H9 (cell line): ENCODE measurements at regions not wholly inside any gene's neighbourhood (a gene's known extent, or its start where the extent isn't known, plus 50 kb on each side); places are given as distances from the start of the nearest gene placed in this dataset.
"Not testable (repeated sequence)": the region's sequence is repeated elsewhere in the genome, so short reads cannot be mapped to it uniquely, and the experiment has no call there.

ENCODE experiments used
- DNase-seq: peaks from one replicate; pipeline ENCODE4 v3.0.0-alpha.2; 2017
- H2AFZ ChIP-seq: one replicate; pipeline ENCODE4 v1.6.1; 2013; ENCODE audit warnings: mild to moderate bottlenecking, low read length, control low read depth, moderate library complexity
- H2AK5ac ChIP-seq: 2 replicates; pipeline ENCODE4 v1.6.1; 2013; ENCODE audit warnings: low read length, control low read depth, mixed read lengths; ENCODE audit not compliant: insufficient read length
- H2BK120ac ChIP-seq: one replicate; pipeline ENCODE4 v1.6.1; 2013; ENCODE audit warnings: low read depth, mild to moderate bottlenecking, low read length, control low read depth, inconsistent platforms; ENCODE audit not compliant: poor library complexity, severe bottlenecking
- H2BK12ac ChIP-seq: 2 replicates; pipeline ENCODE4 v1.6.1; 2013; ENCODE audit warnings: low read length, control low read depth, mixed read lengths, low read depth; ENCODE audit not compliant: insufficient read length
- H2BK15ac ChIP-seq: 2 replicates; pipeline ENCODE4 v1.6.1; 2013; ENCODE audit warnings: low read depth, low read length, control low read depth
- H2BK20ac ChIP-seq: one replicate; pipeline ENCODE4 v1.6.1; 2013; ENCODE audit warnings: low read depth, mild to moderate bottlenecking, low read length, control low read depth, inconsistent platforms; ENCODE audit not compliant: poor library complexity, severe bottlenecking
- H2BK5ac ChIP-seq: 2 replicates; pipeline ENCODE4 v1.6.1; 2013; ENCODE audit warnings: low read length, control low read depth, mixed read lengths; ENCODE audit not compliant: insufficient read length
- H3K14ac ChIP-seq: 2 replicates; pipeline ENCODE4 v1.6.1; 2013; ENCODE audit warnings: low read length, control low read depth; ENCODE audit not compliant: insufficient read depth
- H3K18ac ChIP-seq: 2 replicates; pipeline ENCODE4 v1.6.1; 2013; ENCODE audit warnings: low read depth, mild to moderate bottlenecking, mixed read lengths, low read length, control low read depth; ENCODE audit not compliant: insufficient read length
- H3K23ac ChIP-seq: 2 replicates; pipeline ENCODE4 v1.6.1; 2013; ENCODE audit warnings: low read length, control low read depth, mixed read lengths, low read depth; ENCODE audit not compliant: insufficient read length
- H3K23me2 ChIP-seq: 2 replicates; pipeline ENCODE4 v1.6.1; 2013; ENCODE audit warnings: low read depth, mild to moderate bottlenecking, mixed read lengths, low read length, control low read depth; ENCODE audit not compliant: insufficient read length, poor library complexity, severe bottlenecking
- H3K27ac ChIP-seq: 2 replicates; pipeline ENCODE4 v1.5.1; 2013; ENCODE audit warnings: low read length, control low read depth, mixed read lengths, low read depth; ENCODE audit not compliant: insufficient read length
- H3K27me3 ChIP-seq: 2 replicates; pipeline ENCODE4 v1.6.1; 2013; ENCODE audit warnings: low read length, control low read depth, inconsistent platforms; ENCODE audit not compliant: insufficient read depth
- H3K4ac ChIP-seq: 2 replicates; pipeline ENCODE4 v1.6.1; 2013; ENCODE audit warnings: low read depth, mild to moderate bottlenecking, control low read depth, inconsistent platforms, low read length, moderate library complexity
- H3K4me1 ChIP-seq: 2 replicates; pipeline ENCODE4 v1.6.1; 2013; ENCODE audit warnings: low read length, control low read depth, inconsistent platforms; ENCODE audit not compliant: insufficient read depth
- H3K4me2 ChIP-seq: 2 replicates; pipeline ENCODE4 v1.6.1; 2013; ENCODE audit warnings: low read length, control low read depth, mixed read lengths; ENCODE audit not compliant: insufficient read length, insufficient read depth
- H3K56ac ChIP-seq: 2 replicates; pipeline ENCODE4 v1.6.1; 2013; ENCODE audit warnings: low read depth, mild to moderate bottlenecking, mixed read lengths, low read length, control low read depth; ENCODE audit not compliant: insufficient read length
- H3K79me1 ChIP-seq: 2 replicates; pipeline ENCODE4 v1.6.1; 2013; ENCODE audit warnings: low read depth, mild to moderate bottlenecking, moderate library complexity, low read length, control low read depth, inconsistent platforms; ENCODE audit not compliant: insufficient read depth, poor library complexity, severe bottlenecking
- H3K79me2 ChIP-seq: 2 replicates; pipeline ENCODE4 v1.6.1; 2013; ENCODE audit warnings: low read length, control low read depth, inconsistent platforms; ENCODE audit not compliant: insufficient read depth
- H3K9ac ChIP-seq: 2 replicates; pipeline ENCODE4 v1.6.1; 2013; ENCODE audit warnings: low read length, control low read depth, mixed read lengths; ENCODE audit not compliant: insufficient read length; ENCODE audit errors: extremely low read depth
- H3K9me3 ChIP-seq: one replicate; pipeline ENCODE4 v1.6.1; 2013; ENCODE audit warnings: low read depth, low read length, inconsistent platforms; ENCODE audit not compliant: control insufficient read depth
- H3T11ph ChIP-seq: one replicate; pipeline ENCODE4 v1.6.1; 2013; ENCODE audit warnings: mild to moderate bottlenecking, low read length, control low read depth, inconsistent platforms
- H4K20me1 ChIP-seq: one replicate; pipeline ENCODE4 v1.6.1; 2013; ENCODE audit not compliant: control insufficient read depth, insufficient read length, insufficient read depth
- H4K5ac ChIP-seq: 2 replicates; pipeline ENCODE4 v1.6.1; 2013; ENCODE audit warnings: low read depth, mild to moderate bottlenecking, mixed read lengths, low read length, control low read depth; ENCODE audit not compliant: insufficient read length
- H4K8ac ChIP-seq: replicated peaks from 2 replicates; pipeline ENCODE4 v1.6.1; 2013; ENCODE audit warnings: low read length, control low read depth, mixed read lengths, low read depth; ENCODE audit not compliant: insufficient read length
- H4K91ac ChIP-seq: 2 replicates; pipeline ENCODE4 v1.6.1; 2013; ENCODE audit warnings: low read depth, mild to moderate bottlenecking, moderate library complexity, mixed read lengths, low read length, control low read depth; ENCODE audit not compliant: insufficient read length
- H3K27ac Mint-ChIP-seq, 3 experiments: 2 replicates in 2 of 3; 3 replicates in 1 of 3; pipeline ENCODE4 v1.8.0; 2020 to 2021; ENCODE audit warnings: mixed read lengths in 3 of 3, mild to moderate bottlenecking in 1 of 3, moderate library complexity in 1 of 3
- H3K27me3 Mint-ChIP-seq: 2 replicates; pipeline ENCODE4 v1.8.0; 2021; ENCODE audit warnings: low read depth, mild to moderate bottlenecking, moderate library complexity, mixed read lengths
- H3K36me3 Mint-ChIP-seq, 3 experiments: 2 replicates in 2 of 3; 3 replicates in 1 of 3; pipeline ENCODE4 v1.8.0; 2020 to 2021; ENCODE audit warnings: low read depth in 3 of 3, mixed read lengths in 3 of 3; ENCODE audit not compliant: insufficient read depth in 1 of 3
- H3K4me1 Mint-ChIP-seq, 2 experiments: 2 replicates each; pipeline ENCODE4 v1.8.0; 2020; ENCODE audit warnings: mixed read lengths in 2 of 2
- H3K4me3 Mint-ChIP-seq, 2 experiments: 2 replicates in 1 of 2; 3 replicates in 1 of 2; pipeline ENCODE4 v1.8.0; 2020 to 2021; ENCODE audit warnings: mild to moderate bottlenecking in 2 of 2, mixed read lengths in 2 of 2, moderate library complexity in 1 of 2
- H3K9me3 Mint-ChIP-seq, 2 experiments: 2 replicates in 1 of 2; 3 replicates in 1 of 2; pipeline ENCODE4 v1.8.0; 2020; ENCODE audit warnings: mild to moderate bottlenecking in 2 of 2, mixed read lengths in 2 of 2, moderate library complexity in 1 of 2
- WGBS: extraction: QIAGEN DNeasy Blood & Tissue Kit; methylation state at CpG from one replicate; pipeline ENCODE4 v1.1.7; 2013; ENCODE audit warnings: missing lambda C conversion rate, low lambda C conversion rate, mixed read lengths; ENCODE audit not compliant: insufficient read length; ENCODE audit errors: extremely low coverage; 5-methylcytosine and 5-hydroxymethylcytosine counted together

DNA sequence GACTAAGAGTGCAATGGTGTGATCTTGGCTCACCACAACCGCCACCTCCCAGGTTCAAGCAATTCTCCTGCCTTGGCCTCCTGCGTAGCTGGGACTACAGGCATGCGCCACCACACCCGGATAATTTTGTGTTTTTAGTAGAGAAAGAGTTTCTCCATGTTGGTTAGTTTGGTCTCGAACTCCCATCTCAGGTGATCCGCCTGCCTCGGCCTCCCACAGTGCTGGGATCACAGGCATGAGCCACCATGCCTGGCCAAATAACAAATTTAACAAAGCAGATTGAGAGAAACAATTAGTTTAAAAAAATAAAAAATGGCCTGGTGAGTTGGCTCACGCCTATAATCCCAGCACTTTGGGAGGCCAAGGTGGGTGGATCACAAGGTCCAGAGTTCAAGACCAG, 139.6 kb upstream of the KCTD7 start:
- Mint-ChIP-seq H3K27ac (peak overlapping the region in 2 of 3 experiments; percentile 78 to 87; a peak in 2 of 7 replicates), H3K4me1 (peaks cover 14 to 30% of the 10 kb centered on the region in 2 experiments), H3K36me3 (peaks cover 6 to 19% (median 14%) of the 10 kb centered on the region in 3 experiments; a peak in 6 of 7 replicates)
- H2AK5ac ChIP-seq, H3K9ac ChIP-seq, H3K4ac ChIP-seq, H3K56ac ChIP-seq, H2BK15ac ChIP-seq, H2BK20ac ChIP-seq, H2BK120ac ChIP-seq, H3T11ph ChIP-seq, H3K79me2 ChIP-seq, H4K20me1 ChIP-seq, H2BK12ac ChIP-seq, H3K4me3 Mint-ChIP-seq, H2BK5ac ChIP-seq, H4K91ac ChIP-seq, H3K23me2 ChIP-seq, H3K79me1 ChIP-seq, H3K18ac ChIP-seq, H4K8ac ChIP-seq, H2AFZ ChIP-seq, H4K5ac ChIP-seq, H3K27me3 Mint-ChIP-seq, H3K23ac ChIP-seq, DNase-seq, H3K9me3 Mint-ChIP-seq, H3K27me3 ChIP-seq, H3K4me2 ChIP-seq, H3K9me3 ChIP-seq, H3K27ac ChIP-seq, H3K14ac ChIP-seq, H3K4me1 ChIP-seq: not testable (repeated sequence)
- WGBS: no CpG with 5 or more reads among the region's 8 CpGs

DNA sequence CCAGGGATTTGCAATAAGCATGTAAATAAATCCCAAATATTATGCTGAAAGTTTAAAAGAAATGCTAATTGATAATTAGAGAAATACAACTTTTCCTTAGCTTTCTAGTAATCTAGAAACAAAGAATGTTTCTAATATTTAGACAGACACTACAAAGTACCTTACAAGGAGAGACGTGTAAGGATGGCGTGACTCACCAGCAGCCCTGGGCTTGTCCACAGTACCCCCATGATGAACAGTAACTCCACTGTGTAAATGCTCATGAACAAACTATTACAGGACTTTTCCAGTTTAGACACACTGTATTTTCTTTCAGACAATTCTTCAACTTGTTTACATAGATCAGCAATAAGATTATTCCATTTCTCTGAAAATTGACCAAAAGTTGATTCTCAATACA, 138.9 kb upstream of the KCTD7 start:
- WGBS: no CpG with 5 or more reads among the region's 2 CpGs
- not testable (repeated sequence) for H3T11ph ChIP-seq, H3K9me3 ChIP-seq, H3K23ac ChIP-seq, H3K4me2 ChIP-seq, H2BK15ac ChIP-seq, H3K27me3 ChIP-seq, H2AK5ac ChIP-seq, H3K14ac ChIP-seq, H3K4me1 ChIP-seq, H3K79me1 ChIP-seq, H3K56ac ChIP-seq, DNase-seq, H2BK120ac ChIP-seq, H3K79me2 ChIP-seq, H4K91ac ChIP-seq, H4K8ac ChIP-seq, H4K20me1 ChIP-seq, H3K4me3 Mint-ChIP-seq, H3K9ac ChIP-seq, H3K27ac ChIP-seq, H2BK20ac ChIP-seq, H4K5ac ChIP-seq, H3K9me3 Mint-ChIP-seq, H3K27me3 Mint-ChIP-seq, H2BK5ac ChIP-seq, H3K4ac ChIP-seq, H3K23me2 ChIP-seq, H2AFZ ChIP-seq, H3K18ac ChIP-seq, H2BK12ac ChIP-seq
- H3K27ac Mint-ChIP-seq: peak overlapping the region; percentile 11 to 96 (median 93); a peak in 6 of 7 replicates
- H3K4me1 Mint-ChIP-seq: peaks cover 14 to 32% of the 10 kb centered on the region in 2 experiments
- H3K36me3 Mint-ChIP-seq: peaks cover 6 to 17% (median 12%) of the 10 kb centered on the region in 3 experiments; a peak in 6 of 7 replicates
